HG03575 (cell line): ENCODE measurements at regions not wholly inside any gene's neighbourhood (a gene's known extent, or its start where the extent isn't known, plus 50 kb on each side); places are given as distances from the start of the nearest gene placed in this dataset.

ENCODE experiments used
- ATAC-seq: cut with Tn5 transposase; IDR thresholded peaks from one replicate; pipeline ENCODE4 v1.9.1; 2021; ENCODE audit not compliant: unreplicated experiment, insufficient number of reproducible peaks, low FRiP score; ENCODE audit errors: extremely low read depth

GRCh38 chr13:73601708-73602107 is 532.5 kb downstream of the KLF12 start:
- ATAC-seq = no peak

- ATAC-seq = no peak
These were observed 534.7 kb downstream of the KLF12 start for GRCh38 chr13:73599232-73600128.

GRCh38 chr13:73598020-73598712 is 536.0 kb downstream of the KLF12 start:
- ATAC-seq = no peak

GRCh38 chr13:73596382-73596781 is 537.6 kb downstream of the KLF5 start:
- no peak for ATAC-seq

GRCh38 chr13:73593199-73593765 is 534.5 kb downstream of the KLF5 start:
- no peak for ATAC-seq

- ATAC-seq = no peak
These were observed 533.1 kb downstream of the KLF5 start for GRCh38 chr13:73591861-73592260.

GRCh38 chr13:73590795-73591194 is 532.0 kb downstream of the KLF5 start:
- ATAC-seq = no peak

GRCh38 chr13:73585236-73585635 is 526.4 kb downstream of the KLF5 start:
- no peak for ATAC-seq

- no peak for ATAC-seq
These were observed 524.5 kb downstream of the KLF5 start for GRCh38 chr13:73583331-73583730.

- no peak for ATAC-seq
These were observed 521.9 kb downstream of the KLF5 start for GRCh38 chr13:73580513-73581267.

GRCh38 chr13:73579574-73580274 is 520.9 kb downstream of the KLF5 start:
- no peak for ATAC-seq

- no peak for ATAC-seq
These were observed 519.6 kb downstream of the KLF5 start for GRCh38 chr13:73578251-73578875.

GRCh38 chr13:73576291-73576690 is 517.5 kb downstream of the KLF5 start:
- ATAC-seq = no peak

- no peak for ATAC-seq
These were observed 514.0 kb downstream of the KLF5 start for GRCh38 chr13:73572824-73573223.

- ATAC-seq = no peak
These were observed 512.6 kb downstream of the KLF5 start for GRCh38 chr13:73571376-73571775.

GRCh38 chr13:73556902-73557301 is 498.1 kb downstream of the KLF5 start:
- no peak for ATAC-seq

- ATAC-seq = no peak
These were observed 497.3 kb downstream of the KLF5 start for GRCh38 chr13:73556128-73556527.

GRCh38 chr13:73551736-73552135 is 492.9 kb downstream of the KLF5 start:
- no peak for ATAC-seq
